HFFc6 (cell line): ENCODE measurements at regions not wholly inside any gene's neighbourhood (a gene's known extent, or its start where the extent isn't known, plus 50 kb on each side); places are given as distances from the start of the nearest gene placed in this dataset.

Source experiments
- DNase-seq: peaks from one replicate; pipeline ENCODE4 v3.0.0-alpha.2; 2018
- H3K27ac Mint-ChIP-seq: 2 replicates; pipeline ENCODE4 v1.8.0; 2020; ENCODE audit warnings: mild to moderate bottlenecking, mixed read lengths
- H3K27me3 Mint-ChIP-seq: 2 replicates; pipeline ENCODE4 v1.8.0; 2021; ENCODE audit warnings: mild to moderate bottlenecking, moderate library complexity, mixed read lengths; ENCODE audit not compliant: insufficient read depth
- H3K36me3 Mint-ChIP-seq: 2 replicates; pipeline ENCODE4 v1.8.0; 2021; ENCODE audit warnings: low read depth, mixed read lengths
- H3K4me1 Mint-ChIP-seq: 2 replicates; pipeline ENCODE4 v1.8.0; 2020; ENCODE audit warnings: low read depth, mixed read lengths
- H3K4me3 Mint-ChIP-seq: 2 replicates; pipeline ENCODE4 v1.8.0; 2020; ENCODE audit warnings: mild to moderate bottlenecking, moderate library complexity, mixed read lengths
- H3K9me3 Mint-ChIP-seq: 2 replicates; pipeline ENCODE4 v1.8.0; 2020; ENCODE audit warnings: mild to moderate bottlenecking, mixed read lengths
- TF ChIP-seq, protein P1 (sequence below): fragments of 200-600 bp; sonication (generic); IDR thresholded peaks from 2 replicates; pipeline ENCODE4 v1.5.0; 2021; ENCODE audit warnings: antibody characterized with exemption, mild to moderate bottlenecking

DNA sequence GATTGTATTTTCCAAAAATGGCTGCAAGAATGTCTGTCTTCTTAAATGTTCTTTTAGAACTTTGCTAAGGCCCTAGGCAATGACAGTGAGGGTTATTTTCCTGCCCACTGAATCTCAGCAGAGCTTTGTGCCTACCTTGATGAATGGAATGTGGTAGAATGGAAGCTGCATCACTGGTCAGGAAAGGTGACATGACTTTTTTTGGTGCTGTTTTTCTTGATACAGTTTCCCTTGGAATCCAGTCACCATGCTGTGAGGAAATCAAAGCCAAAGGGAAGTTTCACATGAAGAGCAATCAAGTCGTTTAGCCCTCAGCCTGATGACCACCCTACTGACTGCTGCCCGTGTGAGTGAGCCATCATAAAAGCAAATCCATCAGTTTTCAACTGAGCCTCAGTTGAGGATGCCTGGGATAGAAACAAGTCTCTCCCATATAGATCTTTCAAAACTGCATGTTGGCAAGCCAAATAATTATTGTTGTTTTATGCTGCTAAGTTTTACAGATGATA is 886.0 kb upstream of the FBXO33 start:
- no peaks in the 10 kb centered on the region; the same call in 1 of the 2 replicates for H3K27me3 Mint-ChIP-seq
- DNase-seq: no peak
- TF ChIP-seq, protein P1, sequence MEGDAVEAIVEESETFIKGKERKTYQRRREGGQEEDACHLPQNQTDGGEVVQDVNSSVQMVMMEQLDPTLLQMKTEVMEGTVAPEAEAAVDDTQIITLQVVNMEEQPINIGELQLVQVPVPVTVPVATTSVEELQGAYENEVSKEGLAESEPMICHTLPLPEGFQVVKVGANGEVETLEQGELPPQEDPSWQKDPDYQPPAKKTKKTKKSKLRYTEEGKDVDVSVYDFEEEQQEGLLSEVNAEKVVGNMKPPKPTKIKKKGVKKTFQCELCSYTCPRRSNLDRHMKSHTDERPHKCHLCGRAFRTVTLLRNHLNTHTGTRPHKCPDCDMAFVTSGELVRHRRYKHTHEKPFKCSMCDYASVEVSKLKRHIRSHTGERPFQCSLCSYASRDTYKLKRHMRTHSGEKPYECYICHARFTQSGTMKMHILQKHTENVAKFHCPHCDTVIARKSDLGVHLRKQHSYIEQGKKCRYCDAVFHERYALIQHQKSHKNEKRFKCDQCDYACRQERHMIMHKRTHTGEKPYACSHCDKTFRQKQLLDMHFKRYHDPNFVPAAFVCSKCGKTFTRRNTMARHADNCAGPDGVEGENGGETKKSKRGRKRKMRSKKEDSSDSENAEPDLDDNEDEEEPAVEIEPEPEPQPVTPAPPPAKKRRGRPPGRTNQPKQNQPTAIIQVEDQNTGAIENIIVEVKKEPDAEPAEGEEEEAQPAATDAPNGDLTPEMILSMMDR: no peak
- H3K27ac Mint-ChIP-seq: no peak overlapping the region
- no peaks in the 10 kb centered on the region for H3K4me1 Mint-ChIP-seq
- H3K36me3 Mint-ChIP-seq: no peaks in the 10 kb centered on the region
- no peak overlapping the region for H3K4me3 Mint-ChIP-seq
- H3K9me3 Mint-ChIP-seq: peaks cover 30% of the 10 kb centered on the region

DNA sequence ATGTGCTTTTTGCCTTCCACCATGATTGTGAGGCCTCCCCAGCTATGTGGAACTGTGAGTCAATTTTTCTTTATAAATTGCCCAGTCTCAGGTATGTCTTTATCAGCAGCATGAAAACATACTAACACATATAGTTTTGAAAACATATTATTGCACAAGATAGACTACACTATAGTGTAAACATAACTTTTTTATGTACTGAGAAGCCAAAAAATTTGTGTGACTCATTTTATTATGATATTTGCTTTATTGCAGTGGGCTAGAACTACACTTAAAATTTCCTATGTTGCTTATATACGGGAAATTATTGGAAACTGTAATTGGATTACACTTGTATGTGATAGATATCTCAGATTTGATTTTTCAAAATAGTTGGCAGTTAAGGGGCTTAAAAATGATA is 885.5 kb upstream of the FBXO33 start:
- no peak for DNase-seq
- TF ChIP-seq, protein P1: no peak
- Mint-ChIP-seq H3K4me1 (no peaks in the 10 kb centered on the region), H3K9me3 (peaks cover 30% of the 10 kb centered on the region), H3K4me3 (no peak overlapping the region), H3K27me3 (no peaks in the 10 kb centered on the region; the same call in 1 of the 2 replicates), H3K27ac (no peak overlapping the region), H3K36me3 (no peaks in the 10 kb centered on the region)

DNA sequence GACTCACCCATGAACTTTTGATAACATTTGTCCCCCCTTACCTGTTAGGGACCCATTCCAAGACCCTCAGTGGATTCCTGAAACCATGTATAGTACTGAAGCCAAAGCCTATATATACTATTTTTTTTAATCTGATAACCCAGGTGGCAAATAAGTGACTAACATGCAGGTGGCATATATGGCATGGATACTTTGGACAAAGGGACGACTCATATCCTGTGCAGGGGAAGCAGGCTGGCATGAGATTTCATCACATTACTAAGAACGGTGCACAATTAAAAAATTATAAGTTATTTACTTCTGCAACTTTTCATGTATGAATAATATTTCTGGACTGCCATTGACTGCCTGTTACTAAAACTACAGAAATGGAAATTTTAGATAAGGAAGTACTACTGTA is 880.1 kb upstream of the FBXO33 start:
- no peaks in the 10 kb centered on the region for H3K4me1 Mint-ChIP-seq
- DNase-seq: no peak
- no peaks in the 10 kb centered on the region; the same call in 1 of the 2 replicates for H3K27me3 Mint-ChIP-seq
- H3K9me3 Mint-ChIP-seq: peaks cover 41% of the 10 kb centered on the region
- no peak overlapping the region for H3K27ac Mint-ChIP-seq
- no peak overlapping the region for H3K4me3 Mint-ChIP-seq
- H3K36me3 Mint-ChIP-seq: peaks cover 5% of the 10 kb centered on the region; the same call in 1 of the 2 replicates
- TF ChIP-seq, protein P1: no peak

DNA sequence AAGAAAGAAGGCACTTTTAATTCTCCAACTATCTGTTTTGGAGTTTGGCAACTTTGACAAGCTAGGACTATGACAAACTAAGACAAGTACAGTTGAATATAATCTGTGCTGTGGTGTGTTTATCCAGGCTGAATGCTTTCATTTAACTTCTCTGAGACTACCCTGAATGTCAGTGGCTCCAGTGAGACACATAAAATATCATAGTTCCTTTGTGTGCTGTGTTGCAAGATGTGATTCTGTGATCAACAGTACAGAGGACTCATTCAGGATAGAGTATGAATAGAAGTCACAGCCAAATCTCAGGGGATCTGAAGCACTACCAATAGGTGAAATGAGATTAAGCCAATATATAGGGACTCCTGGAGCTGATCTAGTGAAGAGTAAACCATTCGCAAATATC is 876.9 kb upstream of the FBXO33 start:
- H3K27ac Mint-ChIP-seq: no peak overlapping the region
- H3K9me3 Mint-ChIP-seq: peaks cover 48% of the 10 kb centered on the region
- H3K4me3 Mint-ChIP-seq: no peak overlapping the region
- DNase-seq: no peak
- H3K27me3 Mint-ChIP-seq: no peaks in the 10 kb centered on the region
- H3K4me1 Mint-ChIP-seq: no peaks in the 10 kb centered on the region
- TF ChIP-seq, protein P1: no peak
- H3K36me3 Mint-ChIP-seq: peaks cover 5% of the 10 kb centered on the region; the same call in 1 of the 2 replicates

DNA sequence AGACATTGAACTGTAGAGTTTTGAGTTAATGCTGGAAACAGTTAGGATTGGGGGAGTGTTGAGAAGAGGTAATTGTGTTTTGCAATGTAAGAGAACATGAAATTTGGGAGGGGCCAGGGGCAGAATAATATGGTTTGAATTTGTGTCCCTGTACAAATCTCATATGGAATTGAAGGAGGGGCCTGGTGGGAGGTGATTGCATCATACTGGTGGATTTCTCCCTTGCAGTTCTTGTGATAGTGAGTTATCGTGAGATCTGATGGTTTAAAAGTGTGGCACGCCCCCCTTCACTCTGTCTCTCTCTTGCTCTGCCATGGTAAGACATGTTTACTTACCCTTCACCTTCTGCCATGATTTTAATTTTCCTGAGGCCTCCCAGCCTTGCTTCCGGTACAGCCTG is 876.0 kb upstream of the FBXO33 start:
- H3K4me3 Mint-ChIP-seq: no peak overlapping the region
- DNase-seq: no peak
- H3K27me3 Mint-ChIP-seq: no peaks in the 10 kb centered on the region
- H3K27ac Mint-ChIP-seq: no peak overlapping the region
- H3K4me1 Mint-ChIP-seq: no peaks in the 10 kb centered on the region
- H3K36me3 Mint-ChIP-seq: peaks cover 5% of the 10 kb centered on the region; the same call in 1 of the 2 replicates
- TF ChIP-seq, protein P1: no peak
- peaks cover 46% of the 10 kb centered on the region for H3K9me3 Mint-ChIP-seq

DNA sequence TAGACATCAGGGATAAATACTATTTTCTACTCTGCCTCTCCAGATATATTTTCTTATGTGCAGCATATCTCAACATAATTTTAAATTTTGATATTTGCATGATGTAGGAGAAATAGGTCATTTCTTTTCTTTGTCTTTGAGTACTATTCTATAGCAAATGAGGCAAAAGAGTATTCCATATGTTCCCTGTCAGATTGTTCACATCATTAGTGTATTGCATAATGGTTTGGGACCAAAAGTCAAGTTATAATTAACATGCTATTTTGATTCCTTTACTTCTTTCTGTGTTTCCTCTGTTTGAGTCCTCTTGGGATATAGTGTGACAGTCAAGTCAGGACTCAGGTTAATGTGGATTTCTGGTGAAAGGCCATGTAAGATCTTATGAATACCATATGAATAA is 864.6 kb upstream of the FBXO33 start:
- H3K4me1 Mint-ChIP-seq: no peaks in the 10 kb centered on the region
- peaks cover 6% of the 10 kb centered on the region; the same call in 1 of the 2 replicates for H3K36me3 Mint-ChIP-seq
- H3K4me3 Mint-ChIP-seq: no peak overlapping the region
- no peaks in the 10 kb centered on the region for H3K27me3 Mint-ChIP-seq
- TF ChIP-seq, protein P1: no peak
- H3K9me3 Mint-ChIP-seq: peaks cover 59% of the 10 kb centered on the region
- H3K27ac Mint-ChIP-seq: no peak overlapping the region
- DNase-seq: no peak
